Urinary bladder (tissue), 3 donors: ENCODE measurements at regions not wholly inside any gene's neighbourhood (a gene's known extent, or its start where the extent isn't known, plus 50 kb on each side); places are given as distances from the start of the nearest gene placed in this dataset.

Experiments used
- DNase-seq: peaks from one replicate; pipeline ENCODE4 v3.0.0-alpha.2; 2015; ENCODE audit errors: extremely low spot score
- H3K27ac ChIP-seq: one replicate; pipeline ENCODE4 v1.5.1; 2013; ENCODE audit warnings: low read depth, mild to moderate bottlenecking, moderate library complexity
- H3K36me3 ChIP-seq: one replicate; pipeline ENCODE4 v1.6.1; 2013; ENCODE audit warnings: mild to moderate bottlenecking, moderate library complexity; ENCODE audit not compliant: insufficient read depth
- H3K4me1 ChIP-seq: one replicate; pipeline ENCODE4 v1.6.1; 2013; ENCODE audit warnings: mild to moderate bottlenecking, moderate library complexity; ENCODE audit not compliant: insufficient read depth
- H3K4me3 ChIP-seq: one replicate; pipeline ENCODE4 v1.5.1; 2013; ENCODE audit warnings: low read depth, low read length
- WGBS: extraction: QIAGEN DNeasy Blood & Tissue Kit; methylation state at CpG from one replicate; pipeline ENCODE4 v1.1.7; 2013; 5-methylcytosine and 5-hydroxymethylcytosine counted together
- donor health status: healthy with polysubstance abuse.
- donor health status: healthy.

DNA sequence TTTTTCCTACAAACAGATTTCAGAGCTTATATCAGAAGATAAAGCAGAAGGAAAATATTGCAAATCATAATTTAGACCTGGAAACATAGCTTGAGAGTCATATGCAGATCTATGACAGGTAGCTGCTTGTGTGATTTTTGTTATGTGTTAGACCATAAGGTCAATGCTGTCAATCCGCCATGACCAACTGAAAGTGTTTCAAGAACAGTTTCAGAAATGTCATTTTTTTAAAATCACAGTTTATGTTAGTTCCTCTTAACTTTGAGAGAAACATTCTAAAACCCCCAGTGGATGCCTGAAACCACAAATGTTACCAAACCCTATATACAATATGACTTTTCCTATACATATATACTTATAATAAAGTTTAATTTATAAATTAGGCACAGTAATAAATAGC is 391.3 kb upstream of the FAM241A start:
- WGBS = 89% methylated on average over 1 of the region's 1 CpG
- H3K4me1 ChIP-seq = no peaks in the 10 kb centered on the region
- no peak overlapping the region for H3K27ac ChIP-seq
- no peak for DNase-seq
- no peak overlapping the region for H3K4me3 ChIP-seq
- no peaks in the 10 kb centered on the region for H3K36me3 ChIP-seq

GRCh38 chr4:111755571-111755970 is 389.7 kb upstream of the FAM241A start:
- Histone ChIP-seq H3K4me3 (no peak overlapping the region), H3K36me3 (no peaks in the 10 kb centered on the region), H3K27ac (no peak overlapping the region), H3K4me1 (no peaks in the 10 kb centered on the region)
- WGBS = 89% methylated on average over 10 of the region's 10 CpGs
- no peak for DNase-seq

DNA sequence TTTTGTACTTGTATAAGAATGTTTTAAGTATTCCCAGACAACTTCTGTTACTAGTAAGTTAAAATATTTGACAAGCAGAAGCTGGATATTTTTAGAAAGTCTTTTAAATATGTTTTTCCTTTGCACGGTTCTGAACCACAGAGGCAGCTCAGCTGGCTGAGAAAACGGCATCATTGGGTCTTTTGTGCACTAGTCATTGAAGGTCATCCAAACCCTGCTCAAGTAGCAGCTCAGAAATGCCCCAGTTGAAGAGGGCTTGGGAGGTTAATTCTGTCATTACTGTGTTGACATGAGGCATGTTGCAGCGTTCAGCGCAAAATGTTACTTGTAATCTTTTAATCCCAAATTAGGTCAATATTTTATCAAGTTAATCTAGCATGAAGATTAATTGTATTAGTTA is 383.7 kb upstream of the FAM241A start:
- H3K36me3 ChIP-seq = no peaks in the 10 kb centered on the region
- H3K4me1 ChIP-seq = no peaks in the 10 kb centered on the region
- 9% methylated on average over 4 of the region's 4 CpGs for WGBS
- H3K4me3 ChIP-seq = no peak overlapping the region
- no peak for DNase-seq
- H3K27ac ChIP-seq = no peak overlapping the region

- H3K4me3 ChIP-seq = no peak overlapping the region
- WGBS = 73% methylated on average over 8 of the region's 8 CpGs
- no peak overlapping the region for H3K27ac ChIP-seq
- H3K4me1 ChIP-seq = no peaks in the 10 kb centered on the region
- no peaks in the 10 kb centered on the region for H3K36me3 ChIP-seq
- no peak for DNase-seq
These were observed 374.7 kb upstream of the FAM241A start for GRCh38 chr4:111770514-111770913.

DNA sequence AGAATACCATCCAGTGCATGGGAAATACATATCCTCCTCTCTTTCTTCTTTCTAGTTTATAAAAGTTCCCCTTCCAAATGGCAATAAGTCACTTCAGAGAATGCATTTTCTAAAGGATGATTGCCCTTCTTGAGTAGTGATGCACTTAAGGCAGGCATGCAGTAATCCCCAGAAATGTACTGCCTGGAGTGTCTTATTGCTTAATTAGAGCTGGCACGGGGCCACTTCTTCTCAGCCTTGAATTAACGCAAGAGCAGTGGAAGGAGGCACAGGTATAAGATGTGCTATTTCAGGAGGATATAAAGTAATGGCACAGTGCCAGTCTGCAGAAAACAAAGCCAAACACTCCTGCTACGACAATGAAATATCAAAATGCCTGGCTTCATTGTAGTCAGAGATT is 371.4 kb upstream of the FAM241A start:
- no peak overlapping the region for H3K4me3 ChIP-seq
- H3K4me1 ChIP-seq = no peaks in the 10 kb centered on the region
- 53% methylated on average over 3 of the region's 3 CpGs for WGBS
- H3K27ac ChIP-seq = no peak overlapping the region
- H3K36me3 ChIP-seq = no peaks in the 10 kb centered on the region
- no peak for DNase-seq

GRCh38 chr4:111775556-111776297 is 369.5 kb upstream of the FAM241A start:
- Histone ChIP-seq H3K4me1 (no peaks in the 10 kb centered on the region), H3K36me3 (no peaks in the 10 kb centered on the region), H3K4me3 (no peak overlapping the region), H3K27ac (no peak overlapping the region)
- WGBS = 28% methylated on average over 4 of the region's 4 CpGs
- DNase-seq = no peak

GRCh38 chr4:111776561-111776960 is 368.7 kb upstream of the FAM241A start:
- H3K4me3 ChIP-seq = no peak overlapping the region
- 30% methylated on average over 1 of the region's 1 CpG for WGBS
- no peak for DNase-seq
- H3K4me1 ChIP-seq = no peaks in the 10 kb centered on the region
- no peak overlapping the region for H3K27ac ChIP-seq
- H3K36me3 ChIP-seq = no peaks in the 10 kb centered on the region

DNA sequence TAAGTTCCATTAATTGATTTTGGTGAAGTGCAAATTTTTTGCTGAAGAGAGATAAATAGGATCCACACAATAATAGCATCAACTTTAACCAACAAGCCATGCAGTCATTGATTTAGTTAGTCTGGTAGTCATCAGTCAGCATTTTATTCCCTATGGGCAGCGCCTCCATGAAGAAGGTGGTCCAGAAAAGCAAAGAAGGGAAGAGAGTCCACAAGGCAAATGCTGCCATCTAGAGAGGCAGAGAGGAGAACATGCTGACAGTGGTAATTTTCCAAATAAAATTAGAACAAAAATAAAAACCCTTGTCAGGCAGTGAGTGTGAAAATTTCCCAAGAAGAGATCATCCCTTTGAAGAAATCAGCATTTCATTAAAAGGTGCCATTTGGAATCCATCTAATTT is 366.7 kb upstream of the FAM241A start:
- 64% methylated on average over 1 of the region's 1 CpG for WGBS
- no peak overlapping the region for H3K4me3 ChIP-seq
- no peak overlapping the region for H3K27ac ChIP-seq
- H3K36me3 ChIP-seq = no peaks in the 10 kb centered on the region
- DNase-seq = no peak
- no peaks in the 10 kb centered on the region for H3K4me1 ChIP-seq

- WGBS = 97% methylated on average over 2 of the region's 2 CpGs
- Histone ChIP-seq H3K27ac (no peak overlapping the region), H3K4me1 (no peaks in the 10 kb centered on the region), H3K4me3 (no peak overlapping the region), H3K36me3 (no peaks in the 10 kb centered on the region)
- DNase-seq = no peak
These were observed 364.3 kb upstream of the FAM241A start for GRCh38 chr4:111780965-111781364.

DNA sequence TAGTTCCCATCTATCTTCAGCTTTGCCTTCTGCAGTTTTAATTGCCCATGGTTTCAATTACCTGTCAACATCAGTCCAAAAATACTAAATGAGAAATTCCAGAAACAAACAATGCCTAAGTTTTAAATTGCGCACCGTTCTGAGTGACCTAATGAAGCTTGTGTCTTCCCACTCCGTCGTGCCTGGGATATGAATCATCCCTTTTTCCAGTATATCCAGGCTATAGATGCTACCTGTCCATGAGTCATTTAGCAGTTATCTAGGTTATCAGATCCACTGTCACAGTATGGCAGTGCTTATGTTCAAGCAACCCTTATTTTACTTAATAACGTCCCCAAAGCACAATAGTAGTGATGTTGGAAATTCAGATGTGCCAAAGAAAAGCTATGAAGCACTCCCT is 363.6 kb upstream of the FAM241A start:
- WGBS = 83% methylated on average over 5 of the region's 5 CpGs
- Histone ChIP-seq H3K4me3 (no peak overlapping the region), H3K4me1 (no peaks in the 10 kb centered on the region), H3K27ac (no peak overlapping the region), H3K36me3 (no peaks in the 10 kb centered on the region)
- no peak for DNase-seq

DNA sequence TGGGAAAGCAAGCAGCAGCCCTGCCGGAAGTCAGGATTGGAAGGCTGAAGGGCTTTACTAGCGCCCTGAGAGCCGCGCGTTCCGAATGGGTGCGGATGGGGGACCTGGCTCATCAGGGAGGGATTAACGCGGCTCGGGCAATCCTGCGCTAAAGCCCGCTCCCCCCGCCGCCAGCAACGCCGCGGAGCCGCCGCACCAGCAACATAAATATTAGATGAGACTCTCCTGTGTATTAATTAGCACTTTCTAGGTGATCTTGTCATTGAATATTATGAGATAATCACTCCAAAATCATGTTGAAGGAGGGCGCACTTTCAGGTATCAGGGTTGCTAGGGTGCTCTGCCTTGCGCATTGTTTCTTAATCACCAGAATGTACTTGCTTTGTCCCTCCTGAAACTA is 357.2 kb upstream of the FAM241A start:
- WGBS = 13% methylated on average over 21 of the region's 21 CpGs
- H3K36me3 ChIP-seq = no peaks in the 10 kb centered on the region
- DNase-seq = no peak
- H3K4me3 ChIP-seq = no peak overlapping the region
- H3K4me1 ChIP-seq = no peaks in the 10 kb centered on the region
- H3K27ac ChIP-seq = no peak overlapping the region

- H3K4me1 ChIP-seq = no peaks in the 10 kb centered on the region
- no peak for DNase-seq
- WGBS = 94% methylated on average over 5 of the region's 5 CpGs
- no peaks in the 10 kb centered on the region for H3K36me3 ChIP-seq
- H3K27ac ChIP-seq = no peak overlapping the region
- H3K4me3 ChIP-seq = no peak overlapping the region
These were observed 355.2 kb upstream of the FAM241A start for GRCh38 chr4:111789901-111790640.

GRCh38 chr4:111792632-111793031 is 352.6 kb upstream of the FAM241A start:
- Histone ChIP-seq H3K4me3 (no peak overlapping the region), H3K4me1 (no peaks in the 10 kb centered on the region), H3K36me3 (no peaks in the 10 kb centered on the region), H3K27ac (no peak overlapping the region)
- no peak for DNase-seq
- WGBS = 26% methylated on average over 1 of the region's 1 CpG

- Histone ChIP-seq H3K4me1 (no peaks in the 10 kb centered on the region), H3K36me3 (no peaks in the 10 kb centered on the region), H3K4me3 (no peak overlapping the region), H3K27ac (no peak overlapping the region)
- 66% methylated on average over 2 of the region's 2 CpGs for WGBS
- DNase-seq = no peak
These were observed 351.7 kb upstream of the FAM241A start for GRCh38 chr4:111793433-111794091.
